Body of pancreas (tissue), 4 donors: ENCODE measurements at regions not wholly inside any gene's neighbourhood (a gene's known extent, or its start where the extent isn't known, plus 50 kb on each side); places are given as distances from the start of the nearest gene placed in this dataset.

Experiments
- ATAC-seq: fragments of 150-250 bp; one replicate; pipeline ENCODE4 v1.9.1; 2016
- DNase-seq, 4 donors: peaks; one replicate each; pipeline ENCODE4 v3.0.0-alpha.2; 2019
- H3K27ac ChIP-seq, 4 donors: fragments of 200-600 bp; sonication (generic); 1 replicate in 3 of 4; 2 replicates in 1 of 4; pipeline versions ENCODE4 v1.5.1 to v1.6.1; 2016 to 2019; ENCODE audit warnings: mild to moderate bottlenecking in 1 of 4, mixed read lengths in 1 of 4, moderate library complexity in 1 of 4
- H3K27me3 ChIP-seq, 2 donors: fragments of 200-600 bp; sonication (generic); one replicate each; pipeline ENCODE4 v1.6.0; 2016; ENCODE audit warnings: mild to moderate bottlenecking in 1 of 2
- H3K36me3 ChIP-seq, 2 donors: fragments of 200-600 bp; sonication (generic); replicated peaks in 1 of 2; 2 replicates each; pipeline ENCODE4 v1.5.1; 2016; ENCODE audit warnings: low read depth in 2 of 2; ENCODE audit not compliant: insufficient read depth in 1 of 2
- H3K4me1 ChIP-seq: fragments of 200-600 bp; sonication (generic); one replicate; pipeline ENCODE4 v1.6.0; 2016
- H3K4me3 ChIP-seq, 2 donors: fragments of 200-600 bp; sonication (generic); 1 replicate in 1 of 2; 2 replicates in 1 of 2; pipeline ENCODE4 v1.5.1; 2016 to 2019
- H3K9me3 ChIP-seq, 3 donors: fragments of 200-600 bp; sonication (generic); 1 replicate in 2 of 3; 2 replicates in 1 of 3; pipeline ENCODE4 v1.5.1; 2016
- POLR2A ChIP-seq, 3 donors: fragments of 450-650 bp; IDR thresholded peaks; one replicate each; pipeline ENCODE4 v1.6.1; 2016; ENCODE audit warnings: antibody characterized with exemption in 3 of 3, mild to moderate bottlenecking in 2 of 3
- WGBS, 2 donors: methylation state at CpG; one replicate each; pipeline ENCODE4 v1.1.5; 2017; 5-methylcytosine and 5-hydroxymethylcytosine counted together
- intact Hi-C: fragments of 100-400 bp; cut with DNase I; formaldehyde crosslinking; loops from one replicate; pipeline ENCODE4 v1.15.1; 2023
- TF ChIP-seq, protein P1 (sequence below), 7 experiments: fragments of 450-650 bp in 4 of 7; fragments of 200-600 bp in 3 of 7; sonication (generic) in 3 of 7; IDR thresholded peaks; one replicate each; pipeline ENCODE4 v1.5.1; 2016 to 2019; ENCODE audit warnings: antibody characterized with exemption in 7 of 7

DNA sequence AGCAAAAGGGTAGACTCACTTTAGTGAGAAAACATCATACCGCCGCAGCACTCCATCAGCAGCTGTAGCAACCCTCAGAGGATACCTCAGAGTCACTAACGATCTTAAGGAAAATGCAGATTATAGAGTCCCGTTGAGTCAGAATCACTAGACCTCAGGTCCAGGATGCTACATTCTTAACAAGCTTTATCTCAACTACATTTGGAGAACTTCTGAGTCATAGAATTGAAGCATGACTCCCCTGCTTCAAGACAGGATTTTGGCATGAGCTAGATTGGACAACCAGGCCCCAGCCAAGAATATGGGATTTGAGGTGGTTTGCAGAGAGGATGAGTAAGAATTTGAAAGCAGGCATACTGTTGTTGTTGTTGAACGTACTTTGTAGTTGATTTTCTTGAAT is 118.9 kb upstream of the UBL3 start:
- Histone ChIP-seq H3K36me3 (no peaks in the 10 kb centered on the region), H3K27me3 (no peaks in the 10 kb centered on the region), H3K4me1 (no peaks in the 10 kb centered on the region), H3K27ac (no peak overlapping the region), H3K9me3 (no peaks in the 10 kb centered on the region), H3K4me3 (no peak overlapping the region)
- WGBS, 2 donors, result 89 to 94% methylated on average over 5 of the region's 5 CpGs
- no peak for TF ChIP-seq POLR2A (IDR thresholded peaks at IDR 0.05)
- TF ChIP-seq, protein P1, sequence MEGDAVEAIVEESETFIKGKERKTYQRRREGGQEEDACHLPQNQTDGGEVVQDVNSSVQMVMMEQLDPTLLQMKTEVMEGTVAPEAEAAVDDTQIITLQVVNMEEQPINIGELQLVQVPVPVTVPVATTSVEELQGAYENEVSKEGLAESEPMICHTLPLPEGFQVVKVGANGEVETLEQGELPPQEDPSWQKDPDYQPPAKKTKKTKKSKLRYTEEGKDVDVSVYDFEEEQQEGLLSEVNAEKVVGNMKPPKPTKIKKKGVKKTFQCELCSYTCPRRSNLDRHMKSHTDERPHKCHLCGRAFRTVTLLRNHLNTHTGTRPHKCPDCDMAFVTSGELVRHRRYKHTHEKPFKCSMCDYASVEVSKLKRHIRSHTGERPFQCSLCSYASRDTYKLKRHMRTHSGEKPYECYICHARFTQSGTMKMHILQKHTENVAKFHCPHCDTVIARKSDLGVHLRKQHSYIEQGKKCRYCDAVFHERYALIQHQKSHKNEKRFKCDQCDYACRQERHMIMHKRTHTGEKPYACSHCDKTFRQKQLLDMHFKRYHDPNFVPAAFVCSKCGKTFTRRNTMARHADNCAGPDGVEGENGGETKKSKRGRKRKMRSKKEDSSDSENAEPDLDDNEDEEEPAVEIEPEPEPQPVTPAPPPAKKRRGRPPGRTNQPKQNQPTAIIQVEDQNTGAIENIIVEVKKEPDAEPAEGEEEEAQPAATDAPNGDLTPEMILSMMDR (IDR thresholded peaks at IDR 0.05), result no peak
- DNase-seq, result no peak
- no peak for ATAC-seq
- intact Hi-C loops, result no loop called here

DNA sequence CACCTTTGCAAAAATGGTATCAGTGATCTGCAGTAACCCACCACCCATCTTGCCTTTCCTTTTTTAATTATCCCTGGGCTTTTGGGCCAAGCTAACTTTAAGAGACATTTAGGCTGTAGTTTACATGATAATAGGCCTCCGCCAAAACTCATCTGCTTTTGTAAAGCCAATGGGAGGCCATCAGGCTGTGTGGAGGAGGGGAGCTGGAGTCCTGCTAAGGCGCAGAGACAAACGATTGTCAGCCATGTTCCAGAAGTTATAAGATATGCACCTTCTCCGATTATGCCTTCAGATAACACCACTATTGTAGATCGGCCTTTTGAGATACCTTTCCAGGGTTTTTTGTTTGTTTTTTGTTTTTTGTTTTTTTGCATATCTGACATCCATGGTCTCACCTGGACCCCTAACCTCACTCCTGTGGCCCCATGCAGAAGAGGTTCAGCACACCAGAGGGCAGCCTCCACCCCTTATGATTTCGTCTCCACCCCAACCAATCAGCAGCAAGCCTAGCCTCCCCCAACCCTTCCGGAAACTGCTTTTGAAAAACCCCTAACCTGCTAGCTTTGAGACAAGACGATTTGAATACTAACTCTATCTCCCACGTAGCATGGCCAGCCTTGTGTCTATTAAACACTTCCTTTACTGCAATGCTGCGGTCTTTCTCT is 113.9 kb upstream of the UBL3 start:
- no peak for DNase-seq
- no peaks in the 10 kb centered on the region for H3K27me3 ChIP-seq
- H3K4me1 ChIP-seq, result no peaks in the 10 kb centered on the region
- no peaks in the 10 kb centered on the region for H3K9me3 ChIP-seq
- intact Hi-C loops, result no loop called here
- TF ChIP-seq, protein P1 (IDR thresholded peaks at IDR 0.05), result no peak
- no peak for TF ChIP-seq POLR2A (IDR thresholded peaks at IDR 0.05)
- 82 to 83% methylated on average over 10 of the region's 10 CpGs for WGBS, 2 donors
- H3K27ac ChIP-seq, result no peak overlapping the region
- H3K36me3 ChIP-seq, result no peaks in the 10 kb centered on the region
- no peak overlapping the region for H3K4me3 ChIP-seq
- no peak for ATAC-seq

DNA sequence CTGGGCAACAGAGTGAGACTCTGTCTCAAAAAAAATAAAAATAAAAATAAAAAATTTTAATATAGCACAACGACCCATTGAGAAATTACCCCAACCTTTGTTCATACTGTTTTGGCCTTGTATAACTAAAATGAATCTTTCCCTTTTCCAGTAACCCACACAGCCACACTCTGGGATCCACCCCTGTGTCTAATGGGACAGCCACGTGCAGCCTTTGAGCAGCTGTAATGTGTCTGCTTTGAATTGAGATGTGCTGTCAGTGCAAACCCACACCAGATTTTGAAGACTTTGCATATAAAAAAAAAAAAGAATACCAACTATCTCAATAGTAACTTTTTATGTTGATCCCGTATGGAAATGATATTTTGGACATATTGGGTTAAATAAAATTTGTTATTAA is 112.7 kb upstream of the UBL3 start:
- DNase-seq, result no peak
- H3K4me1 ChIP-seq, result no peaks in the 10 kb centered on the region
- no peaks in the 10 kb centered on the region for H3K36me3 ChIP-seq
- H3K27me3 ChIP-seq, result no peaks in the 10 kb centered on the region
- no peak for TF ChIP-seq POLR2A (IDR thresholded peaks at IDR 0.05)
- TF ChIP-seq, protein P1 (IDR thresholded peaks at IDR 0.05), result no peak
- H3K27ac ChIP-seq, result no peak overlapping the region
- no peak overlapping the region for H3K4me3 ChIP-seq
- H3K9me3 ChIP-seq, result no peaks in the 10 kb centered on the region
- ATAC-seq, result no peak
- 64 to 77% methylated on average over 3 of the region's 3 CpGs for WGBS, 2 donors
- intact Hi-C loops, result no loop called here

DNA sequence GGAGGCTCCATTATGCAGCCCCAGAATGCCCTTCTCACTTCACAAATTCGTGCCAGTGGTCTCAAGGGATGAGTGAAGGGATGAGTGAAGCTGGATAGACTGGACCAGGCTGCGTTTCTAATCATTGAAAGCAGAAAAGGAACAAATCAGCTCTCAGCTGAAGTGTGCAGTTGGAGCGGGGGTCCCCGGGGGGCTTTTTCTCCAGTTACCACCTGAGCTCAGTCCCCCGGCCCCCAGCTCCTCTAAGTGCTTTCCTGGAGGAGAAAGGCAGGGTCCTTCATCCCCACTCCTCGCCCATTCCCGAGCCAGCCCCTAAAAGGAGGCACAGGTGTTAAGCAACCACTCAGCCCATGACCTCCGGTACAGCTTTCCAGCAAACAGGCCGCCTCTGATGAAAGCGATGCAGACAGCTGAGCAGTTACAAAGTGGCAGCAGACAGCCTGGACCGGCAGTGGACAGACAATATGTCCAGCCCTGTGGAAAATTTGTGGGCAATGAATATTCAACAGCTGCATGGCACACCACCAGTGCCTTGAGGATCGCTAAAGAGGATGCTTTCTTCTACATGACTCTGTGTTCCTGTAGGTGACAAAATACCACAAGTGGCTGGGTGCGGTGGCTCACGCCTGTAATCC is 110.7 kb upstream of the UBL3 start:
- Histone ChIP-seq H3K4me3 (no peak overlapping the region), H3K36me3 (no peaks in the 10 kb centered on the region), H3K4me1 (no peaks in the 10 kb centered on the region), H3K27me3 (no peaks in the 10 kb centered on the region), H3K27ac (no peak overlapping the region), H3K9me3 (no peaks in the 10 kb centered on the region)
- intact Hi-C loops, result no loop called here
- 79 to 85% methylated on average over 13 to 14 of the region's 14 CpGs for WGBS, 2 donors
- ATAC-seq (no peak), DNase-seq (no peak)
- TF ChIP-seq, protein P1 (IDR thresholded peaks at IDR 0.05), result no peak
- no peak for TF ChIP-seq POLR2A (IDR thresholded peaks at IDR 0.05)

DNA sequence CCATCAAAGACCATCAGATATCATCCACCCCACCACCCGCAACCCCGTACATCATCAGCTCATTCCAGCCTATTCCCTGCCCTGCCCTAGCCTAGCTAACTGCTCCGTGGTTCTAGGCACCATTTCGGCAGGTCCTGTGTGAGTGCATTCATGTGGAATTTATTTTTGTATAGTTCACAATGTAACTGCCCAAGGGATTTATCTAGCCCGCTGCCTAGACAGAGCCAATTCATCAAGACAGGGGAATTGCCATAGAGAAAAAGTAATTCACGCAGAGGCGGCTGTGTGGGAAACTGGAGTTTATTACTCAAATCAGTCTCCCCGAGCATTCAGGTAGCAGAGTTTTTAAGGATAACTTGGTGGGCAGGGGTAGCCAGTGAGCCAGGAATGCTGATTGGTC is 109.2 kb upstream of the UBL3 start:
- DNase-seq, result no peak
- TF ChIP-seq, protein P1 (IDR thresholded peaks at IDR 0.05), result no peak
- no peak for TF ChIP-seq POLR2A (IDR thresholded peaks at IDR 0.05)
- Histone ChIP-seq H3K4me3 (no peak overlapping the region), H3K27me3 (no peaks in the 10 kb centered on the region), H3K4me1 (no peaks in the 10 kb centered on the region), H3K9me3 (no peaks in the 10 kb centered on the region), H3K36me3 (no peaks in the 10 kb centered on the region), H3K27ac (no peak overlapping the region)
- 85 to 88% methylated on average over 8 of the region's 8 CpGs for WGBS, 2 donors
- intact Hi-C loops, result no loop called here
- no peak for ATAC-seq
